ENCODE measurements at regions not wholly inside any gene's neighbourhood (a gene's known extent, or its start where the extent isn't known, plus 50 kb on each side); places are given as distances from the start of the nearest gene placed in this dataset.
"Not testable (repeated sequence)": the region's sequence is repeated elsewhere in the genome, so short reads cannot be mapped to it uniquely, and the experiment has no call there.

- DNase-seq (no peak), ATAC-seq (peak in 1 of 3 donors; percentile 35)
- TF ChIP-seq CTCF (IDR thresholded peaks at IDR 0.05): no peak
- 90% methylated on average over 18 of the region's 18 CpGs for WGBS (ENCODE audit: insufficient coverage)
- H3K4me3 Mint-ChIP-seq: no peak overlapping the region
- Histone ChIP-seq H3K4me1 (ENCODE audit: control insufficient read depth, insufficient read depth, low read length) (no peaks in the 10 kb centered on the region), H3K27ac (ENCODE audit: low read length) (no peak overlapping the region), H3K27me3 (ENCODE audit: control insufficient read depth, insufficient read depth, low read length) (no peaks in the 10 kb centered on the region), H3K9me3 (ENCODE audit: control insufficient read depth, insufficient read depth, low read length) (no peaks in the 10 kb centered on the region), H3K36me3 (ENCODE audit: control insufficient read depth, insufficient read depth, low read length) (no peaks in the 10 kb centered on the region), H3K4me3 (ENCODE audit: low read length) (no peak overlapping the region)
- no peaks in the 10 kb centered on the region for H3K36me3 Mint-ChIP-seq
- H3K27ac Mint-ChIP-seq: no peak overlapping the region
- H3K9me3 Mint-ChIP-seq: no peaks in the 10 kb centered on the region
- H3K4me1 Mint-ChIP-seq: no peaks in the 10 kb centered on the region
- intact Hi-C loops (cut with micrococcal nuclease): no loop called here
- H3K27me3 Mint-ChIP-seq (ENCODE audit: low read depth in 2 of 2): peaks cover 5 to 19% of the 10 kb centered on the region in 2 donors
These were observed 52.1 kb upstream of the TAMM41 start for GRCh38 chr3:11898611-11899325.

DNA sequence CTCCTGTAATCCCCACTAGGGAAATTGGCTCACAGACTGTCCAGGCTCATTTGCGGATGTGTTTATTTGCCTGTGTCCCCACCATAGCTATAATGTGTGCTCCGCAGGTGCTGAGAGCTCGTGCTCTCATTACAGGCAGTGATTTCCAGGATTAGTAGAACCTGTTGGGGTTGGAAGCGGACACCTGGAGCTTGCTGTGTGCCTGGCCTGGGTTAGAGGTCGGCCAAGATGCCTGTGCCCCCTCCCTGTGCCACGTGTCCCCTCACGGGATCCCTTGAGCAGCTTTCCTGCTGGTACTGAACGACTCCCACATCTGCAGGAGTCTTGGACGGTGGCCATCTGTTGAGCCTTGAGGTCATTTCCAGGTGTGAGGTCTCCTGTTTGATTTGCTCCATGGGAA lies 52.7 kb upstream of the TAMM41 start:
- H3K4me3 ChIP-seq (ENCODE audit: low read length); H3K27ac Mint-ChIP-seq; ATAC-seq; H3K4me1 Mint-ChIP-seq; H3K4me1 ChIP-seq (ENCODE audit: control insufficient read depth, insufficient read depth, low read length); H3K36me3 ChIP-seq (ENCODE audit: control insufficient read depth, insufficient read depth, low read length); H3K4me3 Mint-ChIP-seq; DNase-seq; H3K27ac ChIP-seq (ENCODE audit: low read length); H3K9me3 ChIP-seq (ENCODE audit: control insufficient read depth, insufficient read depth, low read length); intact Hi-C loops (cut with micrococcal nuclease); H3K36me3 Mint-ChIP-seq; H3K27me3 ChIP-seq (ENCODE audit: control insufficient read depth, insufficient read depth, low read length); H3K9me3 Mint-ChIP-seq: not testable (repeated sequence)
- WGBS (ENCODE audit: insufficient coverage): 92% methylated on average over 9 of the region's 9 CpGs
- H3K27me3 Mint-ChIP-seq (ENCODE audit: low read depth in 2 of 2): peaks cover 5 to 13% of the 10 kb centered on the region in 2 donors

- intact Hi-C loops (cut with micrococcal nuclease): no loop called here
- H3K4me1 ChIP-seq (ENCODE audit: control insufficient read depth, insufficient read depth, low read length): no peaks in the 10 kb centered on the region
- no peak overlapping the region for H3K4me3 Mint-ChIP-seq
These were observed 53.1 kb upstream of the TAMM41 start for GRCh38 chr3:11899826-11900225.

DNA sequence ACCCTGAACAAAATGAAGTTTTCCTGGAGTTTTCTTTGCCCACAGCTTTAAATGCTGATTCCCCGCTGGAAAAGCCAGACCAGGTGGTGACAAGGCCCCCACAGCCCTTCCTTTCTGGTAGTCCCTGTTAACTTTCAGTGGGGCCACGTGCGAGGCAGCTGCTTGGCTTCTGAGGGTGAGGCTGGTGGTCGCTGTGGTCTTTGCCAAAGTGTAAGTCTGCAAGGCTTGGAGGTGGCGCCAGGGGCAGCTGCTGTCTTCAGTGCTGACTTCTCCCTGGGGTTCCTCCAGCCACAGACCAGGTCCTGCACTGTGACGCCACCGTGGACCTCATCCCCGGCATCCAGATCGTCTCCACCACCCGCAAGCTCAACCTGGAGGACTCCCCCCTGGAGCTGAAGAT lies 54.1 kb upstream of the TAMM41 start:
- Mint-ChIP-seq H3K36me3 (no peaks in the 10 kb centered on the region), H3K9me3 (no peaks in the 10 kb centered on the region), H3K27me3 (ENCODE audit: low read depth in 2 of 2) (peaks cover 0 to 3% of the 10 kb centered on the region in 2 donors), H3K27ac (no peak overlapping the region), H3K4me3 (no peak overlapping the region), H3K4me1 (no peaks in the 10 kb centered on the region)
- 48% methylated on average over 10 of the region's 10 CpGs for WGBS (ENCODE audit: insufficient coverage)
- no peaks in the 10 kb centered on the region for H3K36me3 ChIP-seq (ENCODE audit: control insufficient read depth, insufficient read depth, low read length)
- DNase-seq: no peak
- H3K27me3 ChIP-seq (ENCODE audit: control insufficient read depth, insufficient read depth, low read length): no peaks in the 10 kb centered on the region
- no peak overlapping the region for H3K27ac ChIP-seq (ENCODE audit: low read length)
- H3K4me3 ChIP-seq (ENCODE audit: low read length): no peak overlapping the region
- H3K4me1 ChIP-seq (ENCODE audit: control insufficient read depth, insufficient read depth, low read length): no peaks in the 10 kb centered on the region
- H3K9me3 ChIP-seq (ENCODE audit: control insufficient read depth, insufficient read depth, low read length): no peaks in the 10 kb centered on the region
- intact Hi-C loops (cut with micrococcal nuclease): no loop called here
- no peak for TF ChIP-seq CTCF (IDR thresholded peaks at IDR 0.05)
- no peak for ATAC-seq

More at GRCh38 chr3:11899826-11900225, 53.1 kb upstream of the TAMM41 start:
- peaks cover 5 to 9% of the 10 kb centered on the region in 2 donors for H3K27me3 Mint-ChIP-seq (ENCODE audit: low read depth in 2 of 2)
- no peaks in the 10 kb centered on the region for H3K36me3 Mint-ChIP-seq
- no peak for ATAC-seq
- Histone ChIP-seq H3K27me3 (ENCODE audit: control insufficient read depth, insufficient read depth, low read length) (no peaks in the 10 kb centered on the region), H3K9me3 (ENCODE audit: control insufficient read depth, insufficient read depth, low read length) (no peaks in the 10 kb centered on the region), H3K4me3 (ENCODE audit: low read length) (no peak overlapping the region), H3K27ac (ENCODE audit: low read length) (no peak overlapping the region), H3K36me3 (ENCODE audit: control insufficient read depth, insufficient read depth, low read length) (no peaks in the 10 kb centered on the region)
- no peaks in the 10 kb centered on the region for H3K4me1 Mint-ChIP-seq
- no peak for DNase-seq
- H3K27ac Mint-ChIP-seq: no peak overlapping the region
- H3K9me3 Mint-ChIP-seq: no peaks in the 10 kb centered on the region
- WGBS (ENCODE audit: insufficient coverage): 83% methylated on average over 12 of the region's 12 CpGs
- TF ChIP-seq CTCF (IDR thresholded peaks at IDR 0.05): no peak

Measured in natural killer cell (primary cell).